Epithelial cell of proximal tubule (primary cell): ENCODE measurements at regions not wholly inside any gene's neighbourhood (a gene's known extent, or its start where the extent isn't known, plus 50 kb on each side); places are given as distances from the start of the nearest gene placed in this dataset.
"Not testable (repeated sequence)": the region's sequence is repeated elsewhere in the genome, so short reads cannot be mapped to it uniquely, and the experiment has no call there.

Source experiments
- DNase-seq: peaks from one replicate; pipeline ENCODE4 v3.0.0-alpha.2; 2011; ENCODE audit warnings: low read depth
- H3K4me3 ChIP-seq: 2 replicates; pipeline ENCODE4 v1.5.1; 2011; ENCODE audit warnings: low read depth, mild to moderate bottlenecking, low read length
- TF ChIP-seq, protein P1 (sequence below): conservative IDR thresholded peaks from 2 replicates; pipeline ENCODE4 v1.5.1; 2012; ENCODE audit warnings: low read depth, mild to moderate bottlenecking, low read length

DNA sequence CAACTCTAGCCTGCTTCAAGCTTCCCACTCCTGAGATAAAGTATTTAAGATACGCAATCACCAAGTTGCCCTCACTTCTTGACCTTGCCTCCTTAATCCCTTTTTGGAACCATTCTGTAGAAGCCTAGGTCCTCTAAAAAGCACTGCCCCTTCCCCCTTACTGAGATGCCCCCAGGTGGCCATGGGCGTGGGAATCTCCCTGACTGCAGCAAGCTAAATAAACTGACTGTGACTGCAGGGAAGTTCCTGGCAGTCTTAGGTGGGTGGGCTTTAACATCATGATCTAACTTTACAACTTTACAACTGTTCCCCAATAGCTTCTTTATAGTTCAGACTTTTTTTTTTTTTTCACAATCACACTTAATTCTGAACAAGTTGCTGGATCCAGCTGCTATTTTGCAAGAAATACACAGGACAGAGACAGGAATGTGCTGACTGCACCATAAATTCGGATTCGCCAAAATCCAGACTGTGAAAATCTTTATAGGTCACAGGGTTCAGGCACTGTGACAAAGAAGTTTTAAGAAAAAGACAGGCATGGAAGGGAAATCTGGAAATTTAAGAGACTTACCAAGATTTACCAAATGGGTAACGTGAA lies 344.2 kb upstream of the SULF2 start:
- no peak overlapping the region for H3K4me3 ChIP-seq
- TF ChIP-seq, protein P1, sequence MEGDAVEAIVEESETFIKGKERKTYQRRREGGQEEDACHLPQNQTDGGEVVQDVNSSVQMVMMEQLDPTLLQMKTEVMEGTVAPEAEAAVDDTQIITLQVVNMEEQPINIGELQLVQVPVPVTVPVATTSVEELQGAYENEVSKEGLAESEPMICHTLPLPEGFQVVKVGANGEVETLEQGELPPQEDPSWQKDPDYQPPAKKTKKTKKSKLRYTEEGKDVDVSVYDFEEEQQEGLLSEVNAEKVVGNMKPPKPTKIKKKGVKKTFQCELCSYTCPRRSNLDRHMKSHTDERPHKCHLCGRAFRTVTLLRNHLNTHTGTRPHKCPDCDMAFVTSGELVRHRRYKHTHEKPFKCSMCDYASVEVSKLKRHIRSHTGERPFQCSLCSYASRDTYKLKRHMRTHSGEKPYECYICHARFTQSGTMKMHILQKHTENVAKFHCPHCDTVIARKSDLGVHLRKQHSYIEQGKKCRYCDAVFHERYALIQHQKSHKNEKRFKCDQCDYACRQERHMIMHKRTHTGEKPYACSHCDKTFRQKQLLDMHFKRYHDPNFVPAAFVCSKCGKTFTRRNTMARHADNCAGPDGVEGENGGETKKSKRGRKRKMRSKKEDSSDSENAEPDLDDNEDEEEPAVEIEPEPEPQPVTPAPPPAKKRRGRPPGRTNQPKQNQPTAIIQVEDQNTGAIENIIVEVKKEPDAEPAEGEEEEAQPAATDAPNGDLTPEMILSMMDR = no peak
- no peak for DNase-seq

DNA sequence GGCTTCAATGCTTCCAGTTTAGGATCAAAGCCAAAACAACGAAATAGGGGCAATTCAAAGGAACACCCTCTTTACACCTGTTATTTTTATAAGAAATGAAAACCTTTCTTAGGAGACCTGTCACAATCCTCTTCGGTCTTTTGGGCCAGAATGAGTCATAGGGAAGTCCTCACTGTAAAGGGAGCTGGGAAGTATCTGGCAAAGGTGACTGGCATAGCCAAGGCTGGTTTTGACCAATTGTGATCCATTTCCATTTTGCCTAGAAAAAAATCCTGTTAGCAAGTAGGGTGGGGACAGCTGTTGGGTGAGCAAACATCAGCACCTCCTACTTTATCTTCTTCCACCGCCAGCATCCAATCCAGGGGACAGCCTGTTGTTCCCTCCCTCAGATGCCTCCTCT lies 343.2 kb upstream of the SULF2 start:
- TF ChIP-seq, protein P1 = no peak
- H3K4me3 ChIP-seq = no peak overlapping the region
- DNase-seq = no peak

DNA sequence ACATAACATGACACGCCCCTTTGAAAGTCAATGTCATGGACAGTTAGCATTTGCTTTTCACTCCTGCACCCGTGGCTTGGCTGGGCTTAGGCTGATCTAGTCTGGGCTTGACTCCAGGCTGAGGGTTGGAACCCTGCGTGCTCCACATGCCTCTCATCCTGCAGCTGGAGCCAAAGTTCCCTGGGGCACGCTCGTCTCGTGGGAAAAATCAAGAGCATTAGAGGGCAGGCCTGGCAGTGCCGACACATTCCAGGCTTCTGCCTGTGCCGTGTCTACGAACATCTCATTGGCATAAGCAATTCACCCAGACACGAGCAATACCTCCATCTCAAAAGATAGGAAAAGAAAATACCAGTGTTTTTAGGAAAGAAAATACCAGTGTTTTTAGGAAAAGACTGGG lies 342.7 kb upstream of the SULF2 start:
- DNase-seq, H3K4me3 ChIP-seq: not testable (repeated sequence)

DNA sequence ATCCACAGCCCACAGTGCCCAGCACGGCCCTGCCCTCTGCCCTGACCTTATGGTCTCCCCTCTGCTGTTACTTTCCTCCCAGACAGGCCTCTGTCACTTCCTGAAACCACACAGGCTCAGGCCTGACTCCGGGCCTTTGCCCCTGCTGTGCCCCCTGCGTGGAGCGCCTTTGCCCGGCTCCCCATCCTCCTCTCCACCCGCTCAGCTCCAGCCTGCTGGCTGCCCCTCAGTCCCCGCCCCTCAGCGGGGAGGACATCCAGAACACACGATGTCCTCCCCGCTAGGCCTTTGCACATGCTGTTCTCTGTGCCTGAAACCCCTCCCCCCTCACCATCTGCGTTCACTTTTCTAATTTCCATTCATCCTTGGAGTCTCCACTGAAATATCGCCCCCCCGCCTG lies 341.9 kb upstream of the SULF2 start:
- not testable (repeated sequence) for DNase-seq, H3K4me3 ChIP-seq

DNA sequence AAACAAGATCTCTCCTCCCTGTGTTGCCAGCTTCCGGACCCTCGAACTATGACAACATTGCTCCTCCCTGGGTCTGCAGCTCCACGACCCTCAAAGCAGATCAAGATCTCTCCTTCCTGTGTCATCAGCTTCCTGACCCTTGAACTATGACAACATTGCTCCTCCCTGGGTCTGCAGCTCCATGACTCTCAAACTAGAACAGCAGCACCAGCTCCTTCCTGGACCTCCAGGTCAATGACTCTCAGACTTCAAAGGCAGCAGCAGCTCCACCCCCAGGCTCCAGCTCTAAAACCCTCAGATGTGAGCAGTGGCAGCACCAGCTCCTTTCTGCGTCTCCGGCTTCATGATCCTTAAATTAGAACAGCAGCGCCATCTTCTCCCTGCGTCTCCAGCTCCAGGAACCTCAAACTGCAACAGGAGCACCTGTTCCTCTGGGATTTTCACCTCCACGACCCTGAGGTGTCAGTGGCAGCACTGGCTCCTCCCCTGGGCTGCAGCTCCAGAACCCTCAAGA lies 341.0 kb upstream of the SULF2 start:
- TF ChIP-seq, protein P1 = no peak
- DNase-seq = no peak
- no peak overlapping the region for H3K4me3 ChIP-seq

DNA sequence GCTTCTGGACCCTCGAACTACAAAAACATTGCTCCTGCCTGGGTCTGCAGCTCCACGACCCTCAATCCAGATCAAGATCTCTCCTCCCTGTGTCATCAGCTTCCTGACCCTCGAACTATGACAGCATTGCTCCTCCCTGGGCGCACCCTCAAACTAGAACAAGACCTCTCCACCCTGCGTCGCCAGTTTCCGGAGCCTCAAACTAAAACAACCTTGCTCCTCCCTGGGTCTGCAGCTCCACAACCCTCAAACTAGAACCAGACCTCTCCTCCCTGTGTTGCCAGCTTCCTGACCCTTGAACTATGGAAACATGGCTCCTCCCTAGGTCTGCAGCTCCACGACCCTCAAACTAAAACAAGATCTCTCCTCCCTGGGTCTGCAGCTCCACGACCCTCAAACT lies 339.7 kb upstream of the SULF2 start:
- no peak overlapping the region for H3K4me3 ChIP-seq
- TF ChIP-seq, protein P1 = no peak
- DNase-seq = no peak

DNA sequence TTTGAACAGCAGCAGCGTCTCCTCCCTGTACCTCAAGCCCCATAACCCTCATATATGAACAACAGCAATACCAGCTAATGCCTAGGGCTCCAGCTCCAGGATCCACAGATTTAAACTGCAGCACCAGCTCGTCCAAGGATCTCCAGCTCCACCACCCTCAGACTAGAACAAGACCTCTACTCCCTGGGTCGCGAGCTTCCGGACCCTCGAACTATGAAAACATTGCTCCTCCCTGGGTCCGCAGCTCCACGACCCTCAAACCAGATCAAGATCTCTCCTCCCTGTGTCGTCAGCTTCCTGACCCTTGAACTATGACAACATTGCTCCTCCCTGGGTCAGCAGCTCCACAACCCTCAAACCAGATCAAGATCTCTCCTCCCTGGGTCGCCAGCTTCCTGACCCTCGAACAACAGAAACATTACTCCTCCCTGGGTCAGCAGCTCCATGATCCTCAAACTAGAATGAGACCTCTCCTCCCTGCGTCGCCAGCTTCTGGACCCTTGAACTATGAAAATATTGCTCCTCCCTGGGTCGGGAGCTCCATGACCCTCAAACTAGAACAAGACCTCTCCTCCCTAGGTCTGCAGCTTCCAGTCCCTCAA lies 339.0 kb upstream of the SULF2 start:
- no peak for DNase-seq
- TF ChIP-seq, protein P1 = no peak
- H3K4me3 ChIP-seq = no peak overlapping the region

DNA sequence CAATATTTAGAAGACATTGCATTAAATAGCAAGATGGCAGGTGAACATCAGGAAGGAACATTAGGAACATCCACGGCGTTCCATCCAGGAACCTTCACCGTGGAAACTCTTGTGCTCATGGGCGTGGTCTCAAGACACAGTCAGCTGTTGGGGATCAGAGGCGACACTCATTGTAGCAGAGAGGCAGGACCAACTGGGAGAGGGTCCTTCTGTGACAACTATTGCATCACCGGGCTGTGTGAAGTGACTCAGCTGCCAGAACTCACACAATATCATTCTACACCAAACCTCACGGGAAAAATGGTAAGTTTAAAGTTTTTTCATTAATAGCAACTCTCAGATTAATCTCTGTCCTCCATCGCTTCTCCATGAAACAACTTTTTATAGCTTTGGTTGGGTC lies 334.8 kb upstream of the SULF2 start:
- no peak for DNase-seq
- no peak overlapping the region for H3K4me3 ChIP-seq
- TF ChIP-seq, protein P1 = no peak

DNA sequence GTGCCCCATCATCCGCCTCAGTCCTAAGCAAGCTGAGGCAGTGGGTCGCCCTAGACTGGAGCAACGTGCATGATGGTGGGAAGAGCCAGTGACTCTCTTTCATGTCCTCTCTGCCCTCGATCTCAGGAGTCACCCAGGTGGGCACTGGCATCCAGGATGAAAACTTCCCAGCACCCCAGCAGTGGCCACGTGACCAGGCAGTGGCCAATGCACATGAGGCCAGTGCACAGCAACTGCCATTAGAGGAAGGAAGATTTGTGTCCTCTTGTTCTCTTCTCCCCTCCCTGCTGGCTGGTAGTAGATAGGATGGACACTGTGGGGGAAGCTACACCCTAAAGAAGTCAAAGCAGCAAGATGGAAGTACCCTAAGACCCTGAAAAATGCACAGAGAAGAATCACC lies 334.1 kb upstream of the SULF2 start:
- H3K4me3 ChIP-seq, DNase-seq: not testable (repeated sequence)
